ENCODE measurements at regions not wholly inside any gene's neighbourhood (a gene's known extent, or its start where the extent isn't known, plus 50 kb on each side); places are given as distances from the start of the nearest gene placed in this dataset.
"Not testable (repeated sequence)": the region's sequence is repeated elsewhere in the genome, so short reads cannot be mapped to it uniquely, and the experiment has no call there.

- peaks cover 0 to 4% of the 10 kb centered on the region in 2 donors for H3K9me3 Mint-ChIP-seq
- H3K27ac Mint-ChIP-seq: peak overlapping the region in 1 of 2 donors; percentile 14
- DNase-seq (ENCODE audit: low spot score in 2 of 2) (no peak), ATAC-seq (no peak)
- H3K36me3 Mint-ChIP-seq: no peaks in the 10 kb centered on the region
Measured at GRCh38 chr10:9825491-9826018, 1192.1 kb upstream of the CELF2 start.

- peaks cover 0 to 4% of the 10 kb centered on the region in 2 donors for H3K9me3 Mint-ChIP-seq
Measured at GRCh38 chr10:9828110-9828509, 1189.6 kb upstream of the CELF2 start.

GRCh38 chr10:9833942-9834341, 1183.7 kb upstream of the CELF2 start:
- H3K27ac Mint-ChIP-seq: no peak overlapping the region
- ATAC-seq: no peak
- DNase-seq (ENCODE audit: low spot score in 2 of 2): no peak
- no peaks in the 10 kb centered on the region for H3K36me3 Mint-ChIP-seq
- peaks cover 4 to 7% of the 10 kb centered on the region in 2 donors for H3K9me3 Mint-ChIP-seq

More at GRCh38 chr10:9828110-9828509, 1189.6 kb upstream of the CELF2 start:
- DNase-seq (ENCODE audit: low spot score in 2 of 2) (no peak), ATAC-seq (no peak)
- no peak overlapping the region for H3K27ac Mint-ChIP-seq
- H3K36me3 Mint-ChIP-seq: no peaks in the 10 kb centered on the region

- ATAC-seq: no peak
- Mint-ChIP-seq H3K36me3 (no peaks in the 10 kb centered on the region), H3K9me3 (peaks cover 7 to 10% of the 10 kb centered on the region in 2 donors), H3K27ac (no peak overlapping the region)
- no peak for DNase-seq (ENCODE audit: low spot score in 2 of 2)
Measured at GRCh38 chr10:9834434-9834833, 1183.2 kb upstream of the CELF2 start.

- H3K9me3 Mint-ChIP-seq: peaks cover 27 to 29% of the 10 kb centered on the region in 2 donors
- peaks cover 0 to 17% of the 10 kb centered on the region in 2 donors for H3K36me3 Mint-ChIP-seq
- ATAC-seq (no peak), DNase-seq (ENCODE audit: low spot score in 2 of 2) (no peak)
- H3K27ac Mint-ChIP-seq: no peak overlapping the region
Measured at GRCh38 chr10:9845075-9845474, 1172.6 kb upstream of the CELF2 start.

- H3K36me3 Mint-ChIP-seq: peaks cover 0 to 17% of the 10 kb centered on the region in 2 donors
- peaks cover 34 to 38% of the 10 kb centered on the region in 2 donors for H3K9me3 Mint-ChIP-seq
Measured at GRCh38 chr10:9848278-9848677, 1169.4 kb upstream of the CELF2 start.

GRCh38 chr10:9848981-9849380, 1168.7 kb upstream of the CELF2 start:
- DNase-seq (ENCODE audit: low spot score in 2 of 2) (no peak), ATAC-seq (no peak)
- H3K9me3 Mint-ChIP-seq: peaks cover 34 to 38% of the 10 kb centered on the region in 2 donors
- H3K36me3 Mint-ChIP-seq: peaks cover 0 to 17% of the 10 kb centered on the region in 2 donors
- no peak overlapping the region for H3K27ac Mint-ChIP-seq

More at GRCh38 chr10:9848278-9848677, 1169.4 kb upstream of the CELF2 start:
- no peak overlapping the region for H3K27ac Mint-ChIP-seq
- no peak for ATAC-seq
- DNase-seq (ENCODE audit: low spot score in 2 of 2): no peak

GRCh38 chr10:9850415-9850814, 1167.3 kb upstream of the CELF2 start:
- Mint-ChIP-seq H3K9me3 (peaks cover 19 to 25% of the 10 kb centered on the region in 2 donors), H3K27ac (no peak overlapping the region), H3K36me3 (peaks cover 0 to 3% of the 10 kb centered on the region in 2 donors)
- DNase-seq (ENCODE audit: low spot score in 2 of 2) (no peak), ATAC-seq (no peak)

GRCh38 chr10:9851808-9852207, 1165.9 kb upstream of the CELF2 start:
- Mint-ChIP-seq H3K9me3 (peaks cover 18 to 19% of the 10 kb centered on the region in 2 donors), H3K36me3 (peaks cover 5% of the 10 kb centered on the region in 2 donors), H3K27ac (no peak overlapping the region)
- no peak for DNase-seq (ENCODE audit: low spot score in 2 of 2)
- no peak for ATAC-seq

- H3K9me3 Mint-ChIP-seq: peaks cover 17 to 18% of the 10 kb centered on the region in 2 donors
- ATAC-seq (no peak), DNase-seq (ENCODE audit: low spot score in 2 of 2) (no peak)
- no peak overlapping the region for H3K27ac Mint-ChIP-seq
- peaks cover 5% of the 10 kb centered on the region in 2 donors for H3K36me3 Mint-ChIP-seq
Measured at GRCh38 chr10:9853405-9854355, 1164.0 kb upstream of the CELF2 start.

- not testable (repeated sequence) for DNase-seq (ENCODE audit: low spot score in 2 of 2); ATAC-seq; H3K27ac Mint-ChIP-seq; H3K36me3 Mint-ChIP-seq
- peaks cover 18% of the 10 kb centered on the region in 2 donors for H3K9me3 Mint-ChIP-seq
Measured at GRCh38 chr10:9855451-9855850, 1162.2 kb upstream of the CELF2 start.

GRCh38 chr10:9858816-9859215, 1158.9 kb upstream of the CELF2 start:
- Mint-ChIP-seq H3K27ac (no peak overlapping the region), H3K36me3 (peaks cover 5% of the 10 kb centered on the region in 2 donors), H3K9me3 (peaks cover 8 to 10% of the 10 kb centered on the region in 2 donors)
- ATAC-seq: no peak
- DNase-seq (ENCODE audit: low spot score in 2 of 2): no peak

- DNase-seq (ENCODE audit: low spot score in 2 of 2) (no peak), ATAC-seq (no peak)
- Mint-ChIP-seq H3K9me3 (peaks cover 8 to 10% of the 10 kb centered on the region in 2 donors), H3K36me3 (peaks cover 5% of the 10 kb centered on the region in 2 donors), H3K27ac (no peak overlapping the region)
Measured at GRCh38 chr10:9860045-9860444, 1157.6 kb upstream of the CELF2 start.

- DNase-seq (ENCODE audit: low spot score in 2 of 2): no peak
- H3K36me3 Mint-ChIP-seq: no peaks in the 10 kb centered on the region
- H3K27ac Mint-ChIP-seq: no peak overlapping the region
- H3K9me3 Mint-ChIP-seq: peaks cover 5 to 8% of the 10 kb centered on the region in 2 donors
- ATAC-seq: no peak
Measured at GRCh38 chr10:9863559-9864121, 1154.0 kb upstream of the CELF2 start.

GRCh38 chr10:9868499-9868898, 1149.2 kb upstream of the CELF2 start:
- no peak overlapping the region for H3K27ac Mint-ChIP-seq
- DNase-seq (ENCODE audit: low spot score in 2 of 2): no peak
- no peaks in the 10 kb centered on the region for H3K9me3 Mint-ChIP-seq
- H3K36me3 Mint-ChIP-seq: no peaks in the 10 kb centered on the region
- ATAC-seq: no peak

- DNase-seq (ENCODE audit: low spot score in 2 of 2) (no peak), ATAC-seq (no peak)
- no peaks in the 10 kb centered on the region for H3K9me3 Mint-ChIP-seq
- no peaks in the 10 kb centered on the region for H3K36me3 Mint-ChIP-seq
- H3K27ac Mint-ChIP-seq: no peak overlapping the region
Measured at GRCh38 chr10:9869205-9869604, 1148.5 kb upstream of the CELF2 start.

GRCh38 chr10:9869606-9870176, 1148.0 kb upstream of the CELF2 start:
- no peaks in the 10 kb centered on the region for H3K36me3 Mint-ChIP-seq
- H3K27ac Mint-ChIP-seq: no peak overlapping the region
- DNase-seq (ENCODE audit: low spot score in 2 of 2) (no peak), ATAC-seq (no peak)
- no peaks in the 10 kb centered on the region for H3K9me3 Mint-ChIP-seq

Data from activated naive CD4-positive, alpha-beta T cell treated with anti-CD3 and anti-CD28 coated beads, Interleukin-2, amount 50 U/mL, for 72 hours (primary cell).